HG02571 (cell line): ENCODE measurements at regions not wholly inside any gene's neighbourhood (a gene's known extent, or its start where the extent isn't known, plus 50 kb on each side); places are given as distances from the start of the nearest gene placed in this dataset.

Experiments used
- ATAC-seq: cut with Tn5 transposase; IDR thresholded peaks from one replicate; pipeline ENCODE4 v1.9.1; 2021; ENCODE audit warnings: mild to moderate bottlenecking, moderate library complexity; ENCODE audit not compliant: unreplicated experiment

- no peak for ATAC-seq
Observed at GRCh38 chr13:50101590-50101989, 86.3 kb downstream of the KCNRG start.

DNA sequence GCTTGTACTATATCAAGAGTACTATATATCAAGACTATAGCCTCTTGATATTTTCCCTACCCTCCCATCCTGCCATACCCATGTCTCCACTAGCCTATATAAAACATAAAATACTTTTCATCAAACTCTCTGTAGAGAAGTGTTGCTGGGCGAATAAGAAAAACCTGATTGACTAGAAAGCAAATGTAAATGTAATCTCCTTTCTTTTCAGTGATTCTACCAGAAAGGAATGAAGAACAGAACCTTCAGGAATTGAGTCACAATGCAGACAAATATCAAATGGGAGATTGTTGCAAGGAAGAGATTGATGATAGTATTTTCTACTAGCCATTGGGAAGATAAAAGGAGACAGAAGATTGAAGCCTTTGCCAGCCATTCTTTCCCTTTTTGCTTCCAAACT, 89.2 kb downstream of the KCNRG start:
- ATAC-seq, result no peak

GRCh38 chr13:50106559-50106958, 91.3 kb downstream of the KCNRG start:
- no peak for ATAC-seq

- ATAC-seq, result no peak
Observed at GRCh38 chr13:50107205-50107604, 92.0 kb downstream of the KCNRG start.

GRCh38 chr13:50114961-50115360, 99.7 kb downstream of the KCNRG start:
- ATAC-seq, result no peak

DNA sequence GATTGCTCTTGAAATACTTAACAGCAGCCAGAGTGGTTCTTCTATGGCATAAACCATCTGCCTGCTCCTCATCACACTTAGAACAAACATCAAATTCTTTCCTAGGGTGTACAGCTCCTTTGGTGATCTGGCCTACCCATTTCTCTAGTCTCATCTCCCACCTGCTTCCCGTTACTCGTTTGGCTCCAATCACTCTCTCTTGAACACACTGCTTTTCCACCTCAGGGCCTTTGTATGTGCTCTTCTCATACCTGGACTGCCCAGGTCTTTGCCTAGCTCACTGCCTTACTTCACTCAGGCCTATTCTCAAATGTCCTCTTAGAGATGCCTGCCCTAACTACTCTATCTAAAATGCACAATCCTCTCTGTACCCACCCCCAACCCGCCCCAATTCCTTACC, 100.5 kb downstream of the KCNRG start:
- ATAC-seq, result no peak

DNA sequence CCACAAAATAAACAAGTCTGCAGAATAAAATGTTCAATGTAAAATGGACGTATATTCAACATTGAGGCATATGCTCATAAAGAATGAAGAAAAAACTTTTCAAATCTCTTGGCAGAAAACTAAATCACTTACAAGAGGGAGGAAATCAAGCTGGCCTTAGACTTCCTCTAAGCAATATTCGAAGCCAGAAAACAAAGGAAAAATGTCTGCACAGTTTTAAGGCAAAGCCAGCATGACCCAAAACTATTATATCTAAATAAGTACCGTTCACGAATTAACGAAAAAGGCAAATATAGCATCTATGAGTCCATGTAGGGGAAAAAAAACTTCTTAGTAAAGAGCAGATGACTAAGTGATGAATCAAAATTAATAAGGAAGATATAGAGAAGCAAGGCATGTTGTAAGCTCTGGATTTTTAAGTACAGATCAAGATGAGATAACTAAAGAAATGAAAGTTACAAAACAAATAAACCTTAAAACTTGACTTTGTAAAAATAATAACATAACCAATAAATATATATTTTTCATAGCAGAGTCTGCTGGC, 101.3 kb downstream of the KCNRG start:
- no peak for ATAC-seq

- no peak for ATAC-seq
Observed at GRCh38 chr13:50119591-50119990, 104.3 kb downstream of the KCNRG start.

DNA sequence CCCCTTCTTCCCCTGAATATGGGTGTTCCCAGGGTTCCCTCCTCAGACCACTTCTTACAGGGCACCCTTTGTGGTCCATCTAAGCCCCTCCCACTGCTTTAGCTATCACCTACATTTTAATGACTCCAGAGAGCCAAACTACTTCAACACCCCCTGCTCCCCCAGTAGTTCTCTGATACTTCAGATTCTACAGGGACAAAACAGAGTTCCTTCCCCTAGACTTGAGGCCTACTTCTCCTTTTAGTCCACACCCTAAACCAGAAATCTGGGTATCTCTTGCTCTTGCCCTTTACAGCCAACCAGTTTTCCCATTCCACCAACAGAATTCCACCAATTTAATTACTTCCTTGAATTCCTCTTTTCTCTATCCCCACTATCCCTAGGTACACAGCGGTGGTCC, 107.2 kb downstream of the KCNRG start:
- ATAC-seq, result no peak

DNA sequence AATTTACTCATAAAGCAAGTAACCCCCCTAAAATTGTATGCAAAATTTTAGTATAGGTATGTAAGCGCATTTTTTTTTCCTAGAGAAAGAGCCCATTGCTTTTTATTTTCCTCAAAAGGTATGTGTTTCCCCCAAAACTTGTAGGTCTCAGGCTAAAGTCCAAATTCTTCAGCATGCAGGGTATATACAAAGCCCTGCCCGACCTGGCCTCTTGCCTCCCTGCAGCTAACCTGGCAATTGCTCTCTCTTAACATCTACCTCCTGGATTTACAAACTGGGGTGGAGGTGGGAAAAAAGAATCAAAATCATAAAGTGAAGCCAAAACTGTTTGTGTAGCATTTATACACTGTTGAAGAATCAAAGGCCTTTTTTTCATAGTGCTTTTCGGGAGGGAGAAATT, 107.8 kb downstream of the KCNRG start:
- no peak for ATAC-seq

- ATAC-seq, result no peak
Observed at GRCh38 chr13:50123515-50123861, 108.2 kb downstream of the KCNRG start.

GRCh38 chr13:50123862-50124535, 108.8 kb downstream of the KCNRG start:
- ATAC-seq, result peak; percentile 67

- peak; percentile 13 for ATAC-seq
Observed at GRCh38 chr13:50124536-50125303, 109.5 kb downstream of the KCNRG start.

- peak; percentile 10 for ATAC-seq
Observed at GRCh38 chr13:50125304-50125553, 110.0 kb downstream of the KCNRG start.

DNA sequence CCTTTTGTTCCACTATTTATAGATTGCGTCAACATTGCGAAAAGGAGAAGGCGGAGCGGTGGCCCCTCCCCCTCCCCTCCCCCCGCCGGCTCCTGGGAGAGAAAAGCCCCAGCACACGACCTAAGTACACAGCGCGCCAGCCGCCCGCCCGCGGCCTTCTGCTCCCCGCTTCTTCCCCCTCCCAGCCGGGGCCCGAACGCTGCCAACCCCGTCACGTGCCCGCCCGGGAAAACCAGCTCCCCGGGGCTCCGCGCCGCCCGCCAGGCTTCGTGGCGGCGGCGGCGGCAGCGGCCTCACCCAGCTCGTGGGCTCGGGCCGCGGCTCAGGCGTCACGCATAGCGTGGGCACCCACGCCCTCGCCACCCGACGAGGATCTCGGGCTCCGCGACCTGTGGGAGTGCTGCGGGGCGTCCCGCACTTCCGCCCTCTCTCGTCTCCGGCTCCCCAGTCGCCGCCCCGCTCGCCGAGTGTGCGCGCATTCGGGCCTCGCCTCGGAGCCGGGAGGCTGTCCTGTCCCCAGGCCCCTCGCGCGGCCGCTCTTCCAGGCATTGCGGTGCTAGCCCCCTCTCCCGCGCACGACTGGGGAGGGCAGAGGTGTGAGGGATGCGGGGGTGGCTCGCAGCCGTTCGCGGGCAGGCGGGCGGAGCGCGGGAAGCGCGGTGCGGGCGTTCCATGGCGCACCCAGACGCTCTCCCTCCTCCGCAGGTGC, 110.5 kb downstream of the KCNRG start:
- peak; percentile 16 for ATAC-seq

- no peak for ATAC-seq
Observed at GRCh38 chr13:50126263-50126992, 111.2 kb downstream of the KCNRG start.

DNA sequence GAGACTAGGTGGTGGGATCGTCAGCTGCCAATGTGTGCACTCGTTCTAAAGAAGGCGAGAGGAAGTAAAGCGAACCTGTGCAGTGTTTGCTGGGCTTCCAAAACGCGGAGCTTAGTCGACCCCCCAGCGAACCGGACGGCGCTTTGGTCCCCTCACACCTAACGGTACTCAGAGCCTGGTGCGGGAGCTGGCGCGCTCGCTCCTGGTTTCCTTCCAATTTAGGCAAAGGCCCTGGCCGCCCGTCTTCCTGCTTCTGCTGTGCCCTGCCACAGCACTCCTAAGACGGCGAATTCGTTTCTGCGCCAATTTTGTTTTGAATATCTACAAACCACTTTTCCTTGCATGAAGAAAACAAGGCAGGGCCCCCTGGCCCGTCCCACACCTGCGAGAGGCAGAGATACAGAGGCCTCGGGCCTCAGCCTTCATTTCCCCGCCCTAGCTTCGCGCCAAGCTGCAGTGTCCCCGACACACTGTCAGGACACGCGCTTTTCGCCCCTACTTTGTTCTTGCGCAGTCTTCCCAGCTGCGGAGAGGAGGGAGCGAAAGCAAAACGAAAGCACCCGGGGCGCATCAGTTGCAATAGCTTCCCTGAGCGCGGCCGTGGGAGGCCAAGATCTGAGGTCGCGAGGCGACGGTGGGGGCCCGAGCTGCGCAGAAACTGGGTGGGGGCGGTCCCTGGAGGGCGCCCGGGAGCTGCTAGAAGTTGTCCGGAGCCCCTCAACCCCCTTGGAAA, 111.9 kb downstream of the KCNRG start:
- no peak for ATAC-seq

GRCh38 chr13:50127726-50128291, 112.6 kb downstream of the KCNRG start:
- ATAC-seq, result no peak

GRCh38 chr13:50128428-50128931, 113.2 kb downstream of the KCNRG start:
- no peak for ATAC-seq

DNA sequence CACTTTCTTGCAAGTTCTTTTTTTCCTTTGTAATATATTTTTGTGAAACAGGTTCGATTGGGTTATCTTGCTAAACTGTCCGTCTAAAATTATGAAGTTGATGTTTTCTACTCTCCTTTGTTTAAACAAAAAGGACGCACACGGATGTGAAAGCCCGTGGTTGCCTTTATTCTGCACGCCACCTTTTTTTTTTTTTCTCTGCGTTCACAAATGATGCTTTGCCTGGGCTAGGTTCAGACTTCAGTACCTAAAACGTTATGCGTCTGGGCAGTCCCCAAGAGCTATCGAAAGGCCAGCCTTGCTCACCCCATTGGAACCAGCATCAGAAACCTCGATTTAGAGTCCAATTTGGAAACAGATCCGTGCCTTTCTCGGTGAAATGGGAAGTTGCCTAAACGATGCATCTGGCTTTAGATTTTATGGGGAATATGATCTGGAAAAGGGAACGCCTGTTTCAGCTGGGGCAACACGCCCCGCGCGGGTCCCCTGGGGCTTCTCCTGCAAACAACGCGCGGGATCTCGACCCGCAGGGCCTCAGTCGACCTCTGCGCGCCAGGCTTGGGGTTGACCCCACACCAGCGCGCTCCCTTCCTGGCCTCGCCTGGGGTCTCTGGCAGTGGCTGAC, 113.9 kb downstream of the KCNRG start:
- no peak for ATAC-seq
